A673 (cell line): ENCODE measurements at regions not wholly inside any gene's neighbourhood (a gene's known extent, or its start where the extent isn't known, plus 50 kb on each side); places are given as distances from the start of the nearest gene placed in this dataset.

Experiments used
- BruUV-seq: library from RNA; stranded (reverse); fragments of 400-500 nt; replicated peaks from 2 replicates; lab custom pipeline; 2021; lab: Mats Ljungman, UMichigan
- CTCF ChIA-PET: fragments of 300-600 bp; sonication (Branson Sonifier 250); formaldehyde crosslinking; loops from one replicate; lab custom pipeline; 2022; ENCODE audit warnings: antibody characterized with exemption; lab: Charles Lee
- POLR2A ChIA-PET: fragments of 300-600 bp; sonication (Branson Sonifier 250); formaldehyde crosslinking; loops from one replicate; lab custom pipeline; 2022; ENCODE audit warnings: antibody characterized with exemption; ENCODE audit not compliant: low non-redundant PET; lab: Charles Lee
- DNase-seq: peaks from one replicate; pipeline ENCODE4 v3.0.0-alpha.2; 2015; ENCODE audit warnings: low spot score
- H3K27ac ChIP-seq: fragments of 200-600 bp; sonication (generic); 2 replicates; pipeline ENCODE4 v1.5.1; 2016; ENCODE audit warnings: mixed run types, low read depth, mild to moderate bottlenecking, mixed read lengths, antibody characterized with exemption, low read length; ENCODE audit not compliant: poor library complexity, severe bottlenecking
- H3K27me3 ChIP-seq: fragments of 200-600 bp; sonication (generic); replicated peaks from 2 replicates; pipeline ENCODE4 v1.6.1; 2017; ENCODE audit warnings: mixed run types, low read depth, mild to moderate bottlenecking, mixed read lengths, antibody characterized with exemption, low read length; ENCODE audit not compliant: insufficient read depth, poor library complexity
- H3K36me3 ChIP-seq: fragments of 200-600 bp; sonication (generic); 2 replicates; pipeline ENCODE4 v1.6.1; 2016; ENCODE audit warnings: mixed run types, mild to moderate bottlenecking, mixed read lengths, antibody characterized with exemption, low read length; ENCODE audit not compliant: insufficient read depth, poor library complexity, severe bottlenecking
- H3K4me1 ChIP-seq: fragments of 200-600 bp; sonication (generic); 2 replicates; pipeline ENCODE4 v1.6.1; 2017; ENCODE audit warnings: mixed run types, mild to moderate bottlenecking, mixed read lengths, antibody characterized with exemption, low read length; ENCODE audit not compliant: insufficient read depth, poor library complexity, severe bottlenecking
- H3K4me3 ChIP-seq: fragments of 200-600 bp; sonication (generic); 2 replicates; pipeline ENCODE4 v1.5.1; 2016; ENCODE audit warnings: low read depth, mixed run types, mild to moderate bottlenecking, mixed read lengths, low read length; ENCODE audit not compliant: poor library complexity, severe bottlenecking
- H3K9me3 ChIP-seq: fragments of 200-600 bp; sonication (generic); 2 replicates; pipeline ENCODE4 v1.6.1; 2016; ENCODE audit warnings: mixed run types, low read depth, mild to moderate bottlenecking, mixed read lengths, antibody characterized with exemption, low read length; ENCODE audit not compliant: poor library complexity, severe bottlenecking
- CTCF ChIP-seq: fragments of 300-800, 200-600 bp; sonication (generic); conservative IDR thresholded peaks from 2 replicates; pipeline ENCODE4 v1.5.1; 2017; ENCODE audit warnings: low read depth, mild to moderate bottlenecking, antibody characterized with exemption, low read length, moderate library complexity, mixed read lengths
- EZH2 ChIP-seq: fragments of 200-600 bp; sonication (generic); IDR thresholded peaks from 2 replicates; pipeline ENCODE4 v1.6.1; 2017; ENCODE audit warnings: borderline replicate concordance, low read depth, mild to moderate bottlenecking, mixed read lengths, antibody characterized with exemption, low read length; ENCODE audit not compliant: poor library complexity, severe bottlenecking
- intact Hi-C: fragments of 100-400 bp; cut with micrococcal nuclease; formaldehyde crosslinking; loops from one replicate; pipeline ENCODE4 v1.10.0; 2022; ENCODE audit not compliant: unreplicated experiment

DNA sequence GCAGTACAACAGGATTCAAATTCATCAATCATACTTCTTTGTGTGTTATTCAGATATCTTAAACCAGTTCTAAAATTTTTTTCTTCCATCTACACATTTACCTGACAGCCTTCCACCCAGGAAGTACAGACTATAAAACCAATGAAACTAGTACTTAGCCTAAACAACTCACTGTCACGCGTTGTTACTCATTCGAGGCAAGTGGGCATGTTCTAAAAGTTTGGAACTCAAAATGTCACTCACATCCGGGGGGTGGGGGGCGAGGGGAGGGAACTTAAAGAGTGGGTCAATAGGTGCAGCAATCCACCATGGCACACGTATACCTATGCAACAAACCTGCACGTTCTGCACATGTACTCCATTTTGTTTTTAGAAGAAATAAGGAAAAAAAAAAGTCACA lies 90.4 kb upstream of the PLEKHM1 start:
- ChIA-PET POLR2A (no interaction called here), CTCF (no interaction called here)
- Histone ChIP-seq H3K27me3 (no peaks in the 10 kb centered on the region), H3K4me1 (no peaks in the 10 kb centered on the region), H3K4me3 (no peak overlapping the region), H3K36me3 (peaks cover 10% of the 10 kb centered on the region), H3K9me3 (no peaks in the 10 kb centered on the region), H3K27ac (no peak overlapping the region)
- intact Hi-C loops: no loop called here
- no peak for DNase-seq
- BruUV-seq: no TSS peak
- TF ChIP-seq CTCF (no peak), EZH2 (no peak)

- TF ChIP-seq CTCF (no peak), EZH2 (no peak)
- POLR2A ChIA-PET: no interaction called here
These were observed 91.3 kb upstream of the PLEKHM1 start for GRCh38 chr17:45581860-45582259.

DNA sequence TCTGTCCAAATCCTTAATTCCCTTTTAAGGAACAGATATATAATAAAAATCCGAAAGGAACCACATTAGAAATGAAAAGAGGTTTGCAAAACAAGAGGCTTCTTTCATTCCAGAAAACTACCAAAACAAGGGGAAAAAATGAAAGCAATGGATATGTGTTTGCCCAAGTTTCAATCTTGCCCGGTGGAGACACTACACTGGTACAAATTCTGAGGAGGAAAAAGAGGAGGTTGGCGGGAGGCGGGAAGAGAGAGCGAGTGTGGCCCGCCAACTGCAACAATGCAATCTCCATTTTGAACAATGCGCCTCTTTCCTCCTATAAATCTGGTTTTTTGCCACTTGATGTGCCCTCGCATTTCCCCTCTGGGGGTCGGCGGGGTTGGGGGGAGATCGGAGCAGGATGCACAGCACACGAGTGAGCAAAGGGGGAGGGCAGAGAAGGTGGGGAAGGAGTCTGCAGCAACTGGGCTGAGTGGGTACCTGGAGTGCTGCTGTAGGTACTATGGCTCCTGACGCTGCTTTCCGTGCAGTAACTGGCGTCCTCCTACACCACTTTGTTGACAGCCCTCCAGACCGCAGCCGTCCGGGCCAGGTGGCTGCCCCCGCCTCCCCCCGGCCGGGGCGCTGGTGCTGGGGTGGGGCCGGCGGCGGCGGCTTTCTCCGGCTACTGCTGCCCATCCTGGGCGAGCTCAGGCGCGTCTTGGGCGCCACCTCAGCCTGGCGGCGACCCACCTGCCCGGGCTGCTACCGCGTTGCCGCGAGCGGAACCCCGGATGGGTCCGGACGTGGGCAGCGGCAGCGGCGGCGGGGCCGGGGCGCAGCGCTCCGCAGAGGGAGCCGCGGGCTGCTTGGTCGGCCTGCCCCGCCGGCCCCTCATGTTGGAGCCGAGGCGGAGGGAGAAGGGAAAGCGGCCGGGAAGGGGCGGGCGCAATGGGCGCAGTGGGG lies 93.8 kb upstream of the PLEKHM1 start:
- Histone ChIP-seq H3K4me3 (peak overlapping the region; percentile 83), H3K4me1 (no peaks in the 10 kb centered on the region), H3K27ac (peak overlapping the region; percentile 82), H3K27me3 (no peaks in the 10 kb centered on the region), H3K9me3 (no peaks in the 10 kb centered on the region), H3K36me3 (peaks cover 10% of the 10 kb centered on the region)
- TF ChIP-seq EZH2 (no peak), CTCF (no peak)
- intact Hi-C loops: no loop called here
- ChIA-PET CTCF (no interaction called here), POLR2A (no interaction called here)
- BruUV-seq: no TSS peak
- peak; percentile 54 for DNase-seq

More at GRCh38 chr17:45581860-45582259, 91.3 kb upstream of the PLEKHM1 start:
- intact Hi-C loops: no loop called here
- no peak for DNase-seq
- BruUV-seq: no TSS peak
- CTCF ChIA-PET: no interaction called here
- H3K27ac ChIP-seq: no peak overlapping the region
- H3K9me3 ChIP-seq: no peaks in the 10 kb centered on the region
- peaks cover 10% of the 10 kb centered on the region for H3K36me3 ChIP-seq
- H3K4me1 ChIP-seq: no peaks in the 10 kb centered on the region
- H3K4me3 ChIP-seq: no peak overlapping the region
- H3K27me3 ChIP-seq: no peaks in the 10 kb centered on the region
